GM12892 (cell line): ENCODE measurements at regions not wholly inside any gene's neighbourhood (a gene's known extent, or its start where the extent isn't known, plus 50 kb on each side); places are given as distances from the start of the nearest gene placed in this dataset.

ENCODE experiments used
- DNase-seq: peaks from one replicate; pipeline ENCODE4 v3.0.0; 2011; ENCODE audit not compliant: insufficient read length
- FAIRE-seq: peaks from 2 replicates; lab custom pipeline; 2011; peaks lifted over from hg19 to GRCh38; lab: Jason Lieb, UNC
- POLR2A ChIP-seq: IDR thresholded peaks from 2 replicates; pipeline ENCODE4 v1.6.1; 2011; ENCODE audit warnings: low read depth, low read length, control low read depth
- POLR2AphosphoS5 ChIP-seq: IDR thresholded peaks from 2 replicates; pipeline ENCODE4 v1.6.1; 2011; ENCODE audit warnings: low read depth, low read length, control low read depth
- TAF1 ChIP-seq: IDR thresholded peaks from 2 replicates; pipeline ENCODE4 v1.6.1; 2011; ENCODE audit warnings: low read depth, mild to moderate bottlenecking, control low read depth, low read length, borderline replicate concordance

GRCh38 chr7:46545790-46546189 lies 624.7 kb upstream of the IGFBP3 start:
- TF ChIP-seq POLR2AphosphoS5, result no peak
- no peak for TF ChIP-seq TAF1
- no peak for TF ChIP-seq POLR2A
- DNase-seq (no peak), FAIRE-seq (no peak)

GRCh38 chr7:46544396-46545008 lies 623.4 kb upstream of the IGFBP3 start:
- no peak for FAIRE-seq
- TF ChIP-seq POLR2A, result no peak
- TF ChIP-seq POLR2AphosphoS5, result no peak
- TF ChIP-seq TAF1, result no peak
- no peak for DNase-seq

- no peak for DNase-seq
- TF ChIP-seq POLR2AphosphoS5, result no peak
- no peak for TF ChIP-seq POLR2A
- no peak for TF ChIP-seq TAF1
- no peak for FAIRE-seq
Observed at GRCh38 chr7:46542076-46542475, 621.0 kb upstream of the IGFBP3 start.

- TF ChIP-seq TAF1 (no peak), POLR2AphosphoS5 (no peak), POLR2A (no peak)
- FAIRE-seq (peak; percentile 46), DNase-seq (no peak)
Observed at GRCh38 chr7:46539892-46540483, 618.9 kb upstream of the IGFBP3 start.

- TF ChIP-seq POLR2A (no peak), POLR2AphosphoS5 (no peak)
- no peak for DNase-seq
- no peak for FAIRE-seq
Observed at GRCh38 chr7:46537191-46537905, 616.3 kb upstream of the IGFBP3 start.

- DNase-seq (no peak), FAIRE-seq (no peak)
- TF ChIP-seq TAF1 (no peak), POLR2AphosphoS5 (no peak), POLR2A (no peak)
Observed at GRCh38 chr7:46534664-46535588, 613.9 kb upstream of the IGFBP3 start.

GRCh38 chr7:46533946-46534345 lies 612.9 kb upstream of the IGFBP3 start:
- FAIRE-seq, result no peak
- TF ChIP-seq POLR2A (no peak), TAF1 (no peak), POLR2AphosphoS5 (no peak)
- DNase-seq, result no peak

GRCh38 chr7:46532571-46532970 lies 611.5 kb upstream of the IGFBP3 start:
- no peak for FAIRE-seq
- TF ChIP-seq POLR2AphosphoS5 (no peak), TAF1 (no peak), POLR2A (no peak)
- DNase-seq, result no peak

GRCh38 chr7:46530081-46530750 lies 609.1 kb upstream of the IGFBP3 start:
- TF ChIP-seq POLR2AphosphoS5 (no peak), POLR2A (no peak), TAF1 (no peak)
- FAIRE-seq, result no peak

GRCh38 chr7:46527360-46527759 lies 606.3 kb upstream of the IGFBP3 start:
- no peak for DNase-seq
- TF ChIP-seq POLR2AphosphoS5 (no peak), POLR2A (no peak)
- no peak for FAIRE-seq

More at GRCh38 chr7:46530081-46530750, 609.1 kb upstream of the IGFBP3 start:
- DNase-seq, result no peak

GRCh38 chr7:46525876-46526275 lies 604.8 kb upstream of the IGFBP3 start:
- no peak for FAIRE-seq
- DNase-seq, result no peak
- no peak for TF ChIP-seq POLR2AphosphoS5
- no peak for TF ChIP-seq TAF1
